Fibroblast of lung (primary cell): ENCODE measurements at regions not wholly inside any gene's neighbourhood (a gene's known extent, or its start where the extent isn't known, plus 50 kb on each side); places are given as distances from the start of the nearest gene placed in this dataset.

Experiments used
- DNase-seq, 2 donors: peaks; one replicate each; pipeline versions ENCODE4 v3.0.0 to v3.0.0-alpha.2; 2010; ENCODE audit warnings: low read depth in 2 of 2
- H2AFZ ChIP-seq: 2 replicates; pipeline ENCODE4 v1.5.1; 2012; ENCODE audit warnings: low read length, control low read depth, inconsistent platforms
- H3K27ac ChIP-seq: 2 replicates; pipeline ENCODE4 v1.5.1; 2011; ENCODE audit warnings: low read length, control low read depth; ENCODE audit not compliant: insufficient read depth
- H3K27me3 ChIP-seq: 2 replicates; pipeline ENCODE4 v1.5.1; 2011; ENCODE audit warnings: mild to moderate bottlenecking, low read length; ENCODE audit not compliant: control insufficient read depth, insufficient read depth
- H3K36me3 ChIP-seq: 2 replicates; pipeline ENCODE4 v1.5.1; 2011; ENCODE audit warnings: low read length; ENCODE audit not compliant: control insufficient read depth, insufficient read depth
- H3K4me1 ChIP-seq: 2 replicates; pipeline ENCODE4 v1.5.1; 2011; ENCODE audit warnings: low read length; ENCODE audit not compliant: control insufficient read depth, insufficient read depth; ENCODE audit errors: extremely low read depth
- H3K4me2 ChIP-seq: 2 replicates; pipeline ENCODE4 v1.5.1; 2011; ENCODE audit warnings: low read length, control low read depth; ENCODE audit not compliant: insufficient read depth; ENCODE audit errors: extremely low read depth
- H3K4me3 ChIP-seq, 4 experiments: fragments of 200-600 bp in 1 of 4; sonication (generic) in 1 of 4; replicated peaks in 1 of 4; 2 replicates each; pipeline ENCODE4 v1.5.1; 2011 to 2016; ENCODE audit warnings: low read length in 4 of 4, low read depth in 3 of 4, mild to moderate bottlenecking in 3 of 4, control low read depth in 2 of 4, inconsistent platforms in 1 of 4, mixed read lengths in 1 of 4; ENCODE audit not compliant: insufficient read depth in 1 of 4; ENCODE audit errors: control extremely low read depth in 1 of 4
- H3K79me2 ChIP-seq: 2 replicates; pipeline ENCODE4 v1.5.1; 2012; ENCODE audit warnings: mild to moderate bottlenecking, low read length, inconsistent platforms; ENCODE audit not compliant: control insufficient read depth, insufficient read depth
- H3K9ac ChIP-seq: 2 replicates; pipeline ENCODE4 v1.5.1; 2011; ENCODE audit warnings: mild to moderate bottlenecking, low read length, control low read depth; ENCODE audit not compliant: insufficient read depth
- H3K9me3 ChIP-seq: 2 replicates; pipeline ENCODE4 v1.5.1; 2012; ENCODE audit warnings: low read depth, low read length; ENCODE audit not compliant: control insufficient read depth, insufficient read depth
- H4K20me1 ChIP-seq: 2 replicates; pipeline ENCODE4 v1.5.1; 2011; ENCODE audit warnings: low read length; ENCODE audit not compliant: control insufficient read depth, insufficient read depth; ENCODE audit errors: extremely low read depth
- EZH2 ChIP-seq: IDR thresholded peaks from 2 replicates; pipeline ENCODE4 v1.5.1; 2012; ENCODE audit warnings: low read length, control low read depth, mild to moderate bottlenecking; ENCODE audit errors: missing control alignments
- TF ChIP-seq, protein P1 (sequence below), 2 donors: IDR thresholded peaks in 1 of 2; conservative IDR thresholded peaks in 1 of 2; 1 replicate in 1 of 2; 2 replicates in 1 of 2; pipeline ENCODE4 v1.5.1; 2011 to 2012; ENCODE audit warnings: low read length in 2 of 2, control low read depth in 1 of 2, inconsistent platforms in 1 of 2, low read depth in 1 of 2, mild to moderate bottlenecking in 1 of 2

DNA sequence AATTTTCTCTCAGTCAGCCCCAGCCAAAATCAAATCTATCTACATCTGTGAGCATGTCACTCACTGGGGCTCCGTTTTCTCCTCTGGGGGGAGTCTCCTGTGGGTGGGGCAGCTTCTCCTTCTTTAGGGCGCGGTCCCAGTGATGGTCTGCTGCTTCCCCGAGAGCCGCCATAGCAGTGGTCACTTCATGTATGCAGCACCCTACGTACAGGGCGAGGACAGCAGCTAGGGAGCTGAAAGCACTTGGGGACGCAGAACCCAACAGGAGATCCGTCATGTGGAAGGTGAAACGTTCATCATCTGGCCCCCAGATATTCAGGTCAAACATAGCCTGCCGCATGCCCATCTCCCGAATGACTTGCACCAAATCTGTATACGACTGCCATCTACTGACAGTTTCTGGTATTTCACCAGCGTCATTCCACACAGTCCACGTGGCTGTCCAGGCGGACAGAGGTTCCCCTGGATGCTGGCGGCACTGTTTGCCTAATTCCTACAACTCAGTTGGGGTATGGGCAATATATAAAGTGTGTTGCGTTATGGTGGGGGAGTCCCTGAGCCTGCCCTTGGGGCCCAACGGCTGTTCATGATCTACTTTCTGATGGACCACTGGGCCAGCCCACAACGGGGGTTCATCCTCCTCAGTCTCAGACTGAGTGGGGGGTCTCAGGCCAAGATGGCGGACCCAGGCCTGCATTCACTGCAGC is 795.0 kb downstream of the EFNA5 start:
- Histone ChIP-seq H3K27ac (no peak overlapping the region), H3K79me2 (no peaks in the 10 kb centered on the region), H3K4me1 (no peaks in the 10 kb centered on the region), H3K4me3 (no peak overlapping the region), H3K36me3 (no peaks in the 10 kb centered on the region), H3K9me3 (no peaks in the 10 kb centered on the region), H2AFZ (no peak overlapping the region), H3K9ac (no peak overlapping the region), H3K4me2 (no peak overlapping the region), H3K27me3 (no peaks in the 10 kb centered on the region), H4K20me1 (no peaks in the 10 kb centered on the region)
- DNase-seq = no peak
- TF ChIP-seq, protein P1, sequence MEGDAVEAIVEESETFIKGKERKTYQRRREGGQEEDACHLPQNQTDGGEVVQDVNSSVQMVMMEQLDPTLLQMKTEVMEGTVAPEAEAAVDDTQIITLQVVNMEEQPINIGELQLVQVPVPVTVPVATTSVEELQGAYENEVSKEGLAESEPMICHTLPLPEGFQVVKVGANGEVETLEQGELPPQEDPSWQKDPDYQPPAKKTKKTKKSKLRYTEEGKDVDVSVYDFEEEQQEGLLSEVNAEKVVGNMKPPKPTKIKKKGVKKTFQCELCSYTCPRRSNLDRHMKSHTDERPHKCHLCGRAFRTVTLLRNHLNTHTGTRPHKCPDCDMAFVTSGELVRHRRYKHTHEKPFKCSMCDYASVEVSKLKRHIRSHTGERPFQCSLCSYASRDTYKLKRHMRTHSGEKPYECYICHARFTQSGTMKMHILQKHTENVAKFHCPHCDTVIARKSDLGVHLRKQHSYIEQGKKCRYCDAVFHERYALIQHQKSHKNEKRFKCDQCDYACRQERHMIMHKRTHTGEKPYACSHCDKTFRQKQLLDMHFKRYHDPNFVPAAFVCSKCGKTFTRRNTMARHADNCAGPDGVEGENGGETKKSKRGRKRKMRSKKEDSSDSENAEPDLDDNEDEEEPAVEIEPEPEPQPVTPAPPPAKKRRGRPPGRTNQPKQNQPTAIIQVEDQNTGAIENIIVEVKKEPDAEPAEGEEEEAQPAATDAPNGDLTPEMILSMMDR (conservative IDR thresholded peaks at IDR 0.05 in 1 of 2, IDR thresholded peaks at IDR 0.05 in 1 of 2; ENCODE audit: low read depth in 1 of 2, low read length in 2 of 2) = peak; percentile 29 to 55
- TF ChIP-seq EZH2 = no peak

GRCh38 chr5:106874974-106875373 is 795.8 kb downstream of the EFNA5 start:
- H4K20me1 ChIP-seq = no peaks in the 10 kb centered on the region
- H3K9me3 ChIP-seq = no peaks in the 10 kb centered on the region
- no peak for TF ChIP-seq EZH2
- TF ChIP-seq, protein P1 (conservative IDR thresholded peaks at IDR 0.05 in 1 of 2, IDR thresholded peaks at IDR 0.05 in 1 of 2; ENCODE audit: low read depth in 1 of 2, low read length in 2 of 2) = no peak
- no peak overlapping the region for H3K4me3 ChIP-seq
- no peak overlapping the region for H3K27ac ChIP-seq
- H3K9ac ChIP-seq = no peak overlapping the region
- no peak for DNase-seq
- H3K36me3 ChIP-seq = no peaks in the 10 kb centered on the region
- H3K27me3 ChIP-seq = no peaks in the 10 kb centered on the region
- H2AFZ ChIP-seq = no peak overlapping the region
- no peak overlapping the region for H3K4me2 ChIP-seq
- H3K4me1 ChIP-seq = no peaks in the 10 kb centered on the region
- H3K79me2 ChIP-seq = no peaks in the 10 kb centered on the region

- Histone ChIP-seq H3K4me2 (no peak overlapping the region), H3K4me3 (no peak overlapping the region), H3K79me2 (no peaks in the 10 kb centered on the region), H3K36me3 (no peaks in the 10 kb centered on the region), H3K27me3 (no peaks in the 10 kb centered on the region), H3K27ac (no peak overlapping the region), H3K9ac (no peak overlapping the region), H4K20me1 (no peaks in the 10 kb centered on the region), H2AFZ (no peak overlapping the region), H3K9me3 (no peaks in the 10 kb centered on the region), H3K4me1 (no peaks in the 10 kb centered on the region)
- DNase-seq = no peak
- TF ChIP-seq, protein P1 (conservative IDR thresholded peaks at IDR 0.05 in 1 of 2, IDR thresholded peaks at IDR 0.05 in 1 of 2; ENCODE audit: low read depth in 1 of 2, low read length in 2 of 2) = no peak
- no peak for TF ChIP-seq EZH2
Measured at GRCh38 chr5:106874531-106874930, 796.2 kb downstream of the EFNA5 start.
